ENCODE measurements at regions not wholly inside any gene's neighbourhood (a gene's known extent, or its start where the extent isn't known, plus 50 kb on each side); places are given as distances from the start of the nearest gene placed in this dataset.

GRCh38 chr16:85497622-85498314 is 115.4 kb upstream of the GSE1 start:
- Histone ChIP-seq H3K36me3 (ENCODE audit: control insufficient read depth in 1 of 2, insufficient read depth in 2 of 2, low read length in 2 of 2) (no peaks in the 10 kb centered on the region), H3K9me3 (ENCODE audit: control insufficient read depth in 1 of 2, low read length in 2 of 2) (no peaks in the 10 kb centered on the region), H3K4me1 (ENCODE audit: control insufficient read depth in 1 of 2, insufficient read depth in 2 of 2, low read length in 2 of 2) (peaks cover 0 to under 1% of the 10 kb centered on the region in 2 donors), H3K4me3 (ENCODE audit: low read depth in 1 of 2, low read length in 2 of 2) (no peak overlapping the region), H3K27ac (ENCODE audit: low read length) (no peak overlapping the region), H3K27me3 (ENCODE audit: low read depth, low read length) (no peaks in the 10 kb centered on the region)

DNA sequence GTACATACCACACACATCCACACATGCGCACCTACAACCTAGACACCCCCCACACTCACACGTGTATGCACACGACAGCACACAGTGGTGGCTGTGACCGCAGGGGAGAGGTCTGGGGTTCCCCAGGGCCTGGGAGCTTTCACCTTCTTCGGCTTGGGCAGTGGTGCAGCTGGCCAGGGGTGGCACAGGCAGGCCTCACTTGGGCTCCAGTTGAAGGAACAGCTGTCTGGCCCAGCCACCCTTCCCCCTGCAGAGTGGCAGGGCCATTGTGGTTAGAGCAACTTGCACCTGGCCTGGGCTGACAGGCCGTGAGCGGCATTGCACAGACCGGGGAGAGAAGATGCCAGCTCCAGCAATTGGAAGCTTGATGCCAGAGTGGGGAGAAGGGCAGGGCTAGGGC is 114.5 kb upstream of the GSE1 start:
- H3K9me3 ChIP-seq (ENCODE audit: control insufficient read depth in 1 of 2, low read length in 2 of 2), result no peaks in the 10 kb centered on the region
- H3K27ac ChIP-seq (ENCODE audit: low read length), result no peak overlapping the region

GRCh38 chr16:85500220-85500619 is 112.9 kb upstream of the GSE1 start:
- Histone ChIP-seq H3K4me1 (ENCODE audit: control insufficient read depth in 1 of 2, insufficient read depth in 2 of 2, low read length in 2 of 2) (no peaks in the 10 kb centered on the region), H3K4me3 (ENCODE audit: low read depth in 1 of 2, low read length in 2 of 2) (no peak overlapping the region), H3K27me3 (ENCODE audit: low read depth, low read length) (no peaks in the 10 kb centered on the region), H3K27ac (ENCODE audit: low read length) (no peak overlapping the region), H3K36me3 (ENCODE audit: control insufficient read depth in 1 of 2, insufficient read depth in 2 of 2, low read length in 2 of 2) (no peaks in the 10 kb centered on the region), H3K9me3 (ENCODE audit: control insufficient read depth in 1 of 2, low read length in 2 of 2) (no peaks in the 10 kb centered on the region)

More for the DNA sequence above, 114.5 kb upstream of the GSE1 start:
- H3K27me3 ChIP-seq (ENCODE audit: low read depth, low read length), result no peaks in the 10 kb centered on the region
- H3K36me3 ChIP-seq (ENCODE audit: control insufficient read depth in 1 of 2, insufficient read depth in 2 of 2, low read length in 2 of 2), result no peaks in the 10 kb centered on the region
- no peaks in the 10 kb centered on the region for H3K4me1 ChIP-seq (ENCODE audit: control insufficient read depth in 1 of 2, insufficient read depth in 2 of 2, low read length in 2 of 2)
- no peak overlapping the region for H3K4me3 ChIP-seq (ENCODE audit: low read depth in 1 of 2, low read length in 2 of 2)

GRCh38 chr16:85501900-85502299 is 111.2 kb upstream of the GSE1 start:
- Histone ChIP-seq H3K9me3 (ENCODE audit: control insufficient read depth in 1 of 2, low read length in 2 of 2) (no peaks in the 10 kb centered on the region), H3K27ac (ENCODE audit: low read length) (no peak overlapping the region), H3K4me3 (ENCODE audit: low read depth in 1 of 2, low read length in 2 of 2) (no peak overlapping the region), H3K27me3 (ENCODE audit: low read depth, low read length) (no peaks in the 10 kb centered on the region), H3K4me1 (ENCODE audit: control insufficient read depth in 1 of 2, insufficient read depth in 2 of 2, low read length in 2 of 2) (no peaks in the 10 kb centered on the region), H3K36me3 (ENCODE audit: control insufficient read depth in 1 of 2, insufficient read depth in 2 of 2, low read length in 2 of 2) (no peaks in the 10 kb centered on the region)

GRCh38 chr16:85502357-85502756 is 110.8 kb upstream of the GSE1 start:
- Histone ChIP-seq H3K36me3 (ENCODE audit: control insufficient read depth in 1 of 2, insufficient read depth in 2 of 2, low read length in 2 of 2) (no peaks in the 10 kb centered on the region), H3K4me1 (ENCODE audit: control insufficient read depth in 1 of 2, insufficient read depth in 2 of 2, low read length in 2 of 2) (no peaks in the 10 kb centered on the region), H3K27me3 (ENCODE audit: low read depth, low read length) (no peaks in the 10 kb centered on the region), H3K27ac (ENCODE audit: low read length) (no peak overlapping the region), H3K4me3 (ENCODE audit: low read depth in 1 of 2, low read length in 2 of 2) (no peak overlapping the region), H3K9me3 (ENCODE audit: control insufficient read depth in 1 of 2, low read length in 2 of 2) (no peaks in the 10 kb centered on the region)

- no peak overlapping the region for H3K4me3 ChIP-seq (ENCODE audit: low read depth in 1 of 2, low read length in 2 of 2)
- no peaks in the 10 kb centered on the region for H3K27me3 ChIP-seq (ENCODE audit: low read depth, low read length)
- no peaks in the 10 kb centered on the region for H3K4me1 ChIP-seq (ENCODE audit: control insufficient read depth in 1 of 2, insufficient read depth in 2 of 2, low read length in 2 of 2)
- H3K36me3 ChIP-seq (ENCODE audit: control insufficient read depth in 1 of 2, insufficient read depth in 2 of 2, low read length in 2 of 2), result no peaks in the 10 kb centered on the region
- H3K9me3 ChIP-seq (ENCODE audit: control insufficient read depth in 1 of 2, low read length in 2 of 2), result no peaks in the 10 kb centered on the region
- H3K27ac ChIP-seq (ENCODE audit: low read length), result no peak overlapping the region
Measured at GRCh38 chr16:85503679-85504231, 109.4 kb upstream of the GSE1 start.

GRCh38 chr16:85504242-85504641 is 108.9 kb upstream of the GSE1 start:
- no peaks in the 10 kb centered on the region for H3K27me3 ChIP-seq (ENCODE audit: low read depth, low read length)
- no peaks in the 10 kb centered on the region for H3K4me1 ChIP-seq (ENCODE audit: control insufficient read depth in 1 of 2, insufficient read depth in 2 of 2, low read length in 2 of 2)
- no peak overlapping the region for H3K27ac ChIP-seq (ENCODE audit: low read length)
- H3K9me3 ChIP-seq (ENCODE audit: control insufficient read depth in 1 of 2, low read length in 2 of 2), result no peaks in the 10 kb centered on the region
- H3K36me3 ChIP-seq (ENCODE audit: control insufficient read depth in 1 of 2, insufficient read depth in 2 of 2, low read length in 2 of 2), result no peaks in the 10 kb centered on the region
- no peak overlapping the region for H3K4me3 ChIP-seq (ENCODE audit: low read depth in 1 of 2, low read length in 2 of 2)

- H3K4me1 ChIP-seq (ENCODE audit: control insufficient read depth in 1 of 2, insufficient read depth in 2 of 2, low read length in 2 of 2), result no peaks in the 10 kb centered on the region
- no peaks in the 10 kb centered on the region for H3K27me3 ChIP-seq (ENCODE audit: low read depth, low read length)
- no peak overlapping the region for H3K27ac ChIP-seq (ENCODE audit: low read length)
- H3K9me3 ChIP-seq (ENCODE audit: control insufficient read depth in 1 of 2, low read length in 2 of 2), result no peaks in the 10 kb centered on the region
- H3K36me3 ChIP-seq (ENCODE audit: control insufficient read depth in 1 of 2, insufficient read depth in 2 of 2, low read length in 2 of 2), result no peaks in the 10 kb centered on the region
- H3K4me3 ChIP-seq (ENCODE audit: low read depth in 1 of 2, low read length in 2 of 2), result no peak overlapping the region
Measured at GRCh38 chr16:85505794-85506634, 107.1 kb upstream of the GSE1 start.

DNA sequence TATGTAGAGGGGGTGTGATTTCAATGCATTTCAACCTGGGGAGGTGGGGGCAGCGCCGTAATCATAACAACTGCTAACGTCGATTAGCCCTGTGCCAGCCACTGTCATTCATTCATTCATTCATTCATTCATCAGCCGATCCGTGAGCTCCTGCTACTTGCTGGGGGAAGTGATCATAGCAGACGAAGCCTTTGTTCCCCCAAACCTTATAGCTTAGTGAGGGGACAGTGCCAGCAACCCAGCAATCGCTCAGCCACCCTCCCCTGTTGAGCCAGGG is 106.5 kb upstream of the GSE1 start:
- no peaks in the 10 kb centered on the region for H3K27me3 ChIP-seq (ENCODE audit: low read depth, low read length)
- H3K36me3 ChIP-seq (ENCODE audit: control insufficient read depth in 1 of 2, insufficient read depth in 2 of 2, low read length in 2 of 2), result no peaks in the 10 kb centered on the region
- no peak overlapping the region for H3K4me3 ChIP-seq (ENCODE audit: low read depth in 1 of 2, low read length in 2 of 2)
- no peaks in the 10 kb centered on the region for H3K9me3 ChIP-seq (ENCODE audit: control insufficient read depth in 1 of 2, low read length in 2 of 2)
- no peak overlapping the region for H3K27ac ChIP-seq (ENCODE audit: low read length)
- H3K4me1 ChIP-seq (ENCODE audit: control insufficient read depth in 1 of 2, insufficient read depth in 2 of 2, low read length in 2 of 2), result no peaks in the 10 kb centered on the region

GRCh38 chr16:85507342-85507741 is 105.8 kb upstream of the GSE1 start:
- Histone ChIP-seq H3K4me1 (ENCODE audit: control insufficient read depth in 1 of 2, insufficient read depth in 2 of 2, low read length in 2 of 2) (no peaks in the 10 kb centered on the region), H3K27me3 (ENCODE audit: low read depth, low read length) (no peaks in the 10 kb centered on the region), H3K27ac (ENCODE audit: low read length) (no peak overlapping the region), H3K9me3 (ENCODE audit: control insufficient read depth in 1 of 2, low read length in 2 of 2) (no peaks in the 10 kb centered on the region), H3K4me3 (ENCODE audit: low read depth in 1 of 2, low read length in 2 of 2) (no peak overlapping the region), H3K36me3 (ENCODE audit: control insufficient read depth in 1 of 2, insufficient read depth in 2 of 2, low read length in 2 of 2) (no peaks in the 10 kb centered on the region)

GRCh38 chr16:85508388-85508787 is 104.7 kb upstream of the GSE1 start:
- Histone ChIP-seq H3K27ac (ENCODE audit: low read length) (no peak overlapping the region), H3K4me3 (ENCODE audit: low read depth in 1 of 2, low read length in 2 of 2) (no peak overlapping the region), H3K9me3 (ENCODE audit: control insufficient read depth in 1 of 2, low read length in 2 of 2) (no peaks in the 10 kb centered on the region), H3K36me3 (ENCODE audit: control insufficient read depth in 1 of 2, insufficient read depth in 2 of 2, low read length in 2 of 2) (no peaks in the 10 kb centered on the region), H3K27me3 (ENCODE audit: low read depth, low read length) (no peaks in the 10 kb centered on the region), H3K4me1 (ENCODE audit: control insufficient read depth in 1 of 2, insufficient read depth in 2 of 2, low read length in 2 of 2) (peaks cover 0 to under 1% of the 10 kb centered on the region in 2 donors)

Data from muscle layer of duodenum (tissue), 2 donors.